SK-N-MC (cell line): ENCODE measurements at regions not wholly inside any gene's neighbourhood (a gene's known extent, or its start where the extent isn't known, plus 50 kb on each side); places are given as distances from the start of the nearest gene placed in this dataset.

Source experiments
- DNase-seq: peaks from one replicate; pipeline ENCODE4 v3.0.0-alpha.2; 2011; ENCODE audit warnings: low read depth, low spot score
- H3K27ac ChIP-seq: fragments of 200-600 bp; sonication (generic); 2 replicates; pipeline ENCODE4 v1.5.1; 2016; ENCODE audit warnings: mixed run types
- H3K36me3 ChIP-seq: fragments of 200-600 bp; sonication (generic); 2 replicates; pipeline ENCODE4 v1.6.1; 2017; ENCODE audit warnings: antibody characterized with exemption, low read length, mixed read lengths; ENCODE audit not compliant: insufficient read depth
- H3K4me3 ChIP-seq: fragments of 200-600 bp; sonication (generic); 2 replicates; pipeline ENCODE4 v1.5.1; 2016
- H3K9ac ChIP-seq: fragments of 200-600 bp; sonication (generic); 2 replicates; pipeline ENCODE4 v1.8.0; 2017; ENCODE audit warnings: mixed run types, mixed read lengths; ENCODE audit not compliant: insufficient read length
- H3K9me3 ChIP-seq: fragments of 200-600 bp; sonication (generic); 2 replicates; pipeline ENCODE4 v1.6.1; 2017; ENCODE audit warnings: low read depth, mild to moderate bottlenecking, antibody characterized with exemption, low read length, moderate library complexity, mixed read lengths
- EZH2 ChIP-seq: fragments of 200-600 bp; sonication (generic); IDR thresholded peaks from one replicate; pipeline ENCODE4 v1.6.1; 2017; ENCODE audit warnings: antibody characterized with exemption
- FOXP2 ChIP-seq: optimal IDR thresholded peaks from 2 replicates; pipeline ENCODE3; 2011; ENCODE audit warnings: mild to moderate bottlenecking, moderate library complexity; ENCODE audit not compliant: insufficient read depth; ENCODE audit errors: extremely low read length, control extremely low read depth
- POLR2AphosphoS5 ChIP-seq: IDR thresholded peaks from 2 replicates; pipeline ENCODE4 v1.6.1; 2012; ENCODE audit warnings: mild to moderate bottlenecking, low read depth, low read length, borderline replicate concordance

DNA sequence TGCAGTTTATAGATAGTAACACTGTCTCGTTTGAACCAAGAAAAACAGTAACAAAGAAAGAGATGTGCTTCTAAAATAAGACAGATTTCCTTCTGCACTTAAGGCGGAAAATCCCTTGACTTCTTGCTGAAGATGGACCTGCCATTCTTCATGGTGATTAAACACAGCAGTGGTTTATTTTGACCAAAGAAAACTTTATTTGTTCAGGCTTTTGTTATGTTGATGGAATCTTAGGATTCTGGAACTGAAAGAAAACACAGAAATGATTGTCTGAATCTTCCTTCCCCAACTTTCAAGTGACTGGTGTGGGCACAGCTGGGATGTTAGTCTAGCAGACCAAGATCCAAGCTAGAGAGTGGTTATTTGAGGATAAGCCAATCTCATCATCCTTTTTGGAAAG lies 72.2 kb downstream of the DACT1 start:
- no peak for DNase-seq
- Histone ChIP-seq H3K36me3 (no peaks in the 10 kb centered on the region), H3K9ac (no peak overlapping the region), H3K9me3 (no peaks in the 10 kb centered on the region), H3K4me3 (no peak overlapping the region), H3K27ac (no peak overlapping the region)
- TF ChIP-seq POLR2AphosphoS5 (no peak), EZH2 (no peak), FOXP2 (no peak)

DNA sequence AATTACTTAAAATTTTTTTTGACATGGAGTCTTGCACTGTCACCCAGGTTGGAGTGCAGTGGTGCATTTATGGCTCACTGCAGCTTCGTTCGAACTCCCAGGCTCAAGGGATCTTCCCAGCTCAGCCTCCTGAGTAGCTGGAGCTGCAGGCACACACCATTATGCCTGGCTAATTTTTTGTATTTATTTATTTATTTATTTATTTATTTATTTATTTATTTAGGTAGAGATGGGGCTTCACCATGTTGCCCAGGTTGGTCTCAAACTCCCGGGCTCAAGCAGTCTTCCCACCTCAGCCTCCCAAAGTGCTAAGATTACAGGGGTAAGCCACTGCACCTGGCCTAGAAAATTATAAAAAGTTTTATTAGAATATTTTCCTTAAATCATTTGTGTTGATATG lies 73.6 kb downstream of the DACT1 start:
- Histone ChIP-seq H3K4me3 (no peak overlapping the region), H3K9ac (no peak overlapping the region), H3K9me3 (no peaks in the 10 kb centered on the region), H3K36me3 (no peaks in the 10 kb centered on the region), H3K27ac (no peak overlapping the region)
- TF ChIP-seq FOXP2: no peak
- TF ChIP-seq POLR2AphosphoS5: no peak
- no peak for TF ChIP-seq EZH2
- DNase-seq: no peak

DNA sequence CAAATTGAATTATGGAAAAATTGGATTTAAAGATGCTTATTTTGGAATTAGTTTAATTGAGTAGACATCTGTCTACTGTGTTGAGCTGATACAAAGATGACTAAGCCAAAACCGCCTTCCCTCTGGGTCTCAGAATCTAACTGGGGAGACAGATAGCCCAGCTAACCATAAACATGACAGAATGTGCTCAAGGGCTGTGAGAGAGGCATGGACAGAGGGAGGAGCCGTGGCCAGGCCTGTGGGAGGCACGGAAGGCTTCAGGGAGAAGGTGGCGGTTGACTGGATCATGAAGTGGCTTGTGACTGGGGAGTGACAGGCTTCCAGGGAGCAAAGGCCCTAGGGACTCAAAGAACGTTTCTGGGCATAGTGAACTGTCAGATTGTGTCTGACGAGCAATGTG lies 74.6 kb downstream of the DACT1 start:
- DNase-seq: no peak
- Histone ChIP-seq H3K4me3 (no peak overlapping the region), H3K27ac (no peak overlapping the region), H3K9me3 (no peaks in the 10 kb centered on the region), H3K36me3 (no peaks in the 10 kb centered on the region), H3K9ac (no peak overlapping the region)
- TF ChIP-seq FOXP2: no peak
- no peak for TF ChIP-seq POLR2AphosphoS5
- TF ChIP-seq EZH2: no peak

DNA sequence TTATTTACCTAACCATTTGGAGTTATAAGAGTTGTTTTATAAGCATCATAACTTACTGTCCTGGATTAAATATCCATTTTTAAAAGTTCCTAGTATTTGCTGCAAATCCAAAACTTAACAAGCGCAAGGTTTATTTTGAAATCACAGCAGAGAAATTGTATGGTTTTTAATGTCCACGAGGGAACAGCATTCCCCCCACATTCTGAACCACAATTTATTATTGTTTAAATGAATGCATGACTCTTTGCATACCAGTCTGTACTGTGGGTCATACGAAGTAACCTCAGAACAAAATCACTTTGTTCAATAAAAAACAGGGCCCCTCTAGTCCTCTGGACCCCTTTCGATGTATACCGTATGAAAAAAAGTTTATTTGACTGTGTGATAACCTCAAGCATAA lies 75.9 kb downstream of the DACT1 start:
- no peak for DNase-seq
- Histone ChIP-seq H3K9me3 (no peaks in the 10 kb centered on the region), H3K4me3 (no peak overlapping the region), H3K27ac (no peak overlapping the region), H3K36me3 (no peaks in the 10 kb centered on the region), H3K9ac (no peak overlapping the region)
- TF ChIP-seq EZH2: no peak
- TF ChIP-seq POLR2AphosphoS5: no peak
- no peak for TF ChIP-seq FOXP2

DNA sequence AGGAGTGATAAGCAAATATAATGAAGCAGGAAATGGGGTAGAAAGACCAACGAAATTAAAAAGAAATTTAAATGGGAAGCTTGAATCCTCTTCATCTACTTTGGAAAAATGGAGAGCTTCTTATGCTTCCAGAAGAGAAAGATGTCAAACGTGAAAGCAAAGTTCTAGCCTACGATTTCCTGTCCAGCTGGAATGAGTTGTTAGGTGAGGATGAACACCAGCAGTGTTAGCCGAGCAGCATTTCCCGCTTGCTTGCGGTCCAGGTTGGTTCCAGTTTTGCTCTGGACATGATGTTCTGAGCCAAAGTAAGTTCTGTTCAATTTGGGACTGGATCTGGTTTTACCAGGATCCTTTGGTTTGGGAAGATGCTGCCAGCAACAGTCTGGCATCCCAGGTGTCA lies 78.9 kb downstream of the DACT1 start:
- H3K9ac ChIP-seq: no peak overlapping the region
- H3K9me3 ChIP-seq: no peaks in the 10 kb centered on the region
- no peak for TF ChIP-seq EZH2
- TF ChIP-seq FOXP2: no peak
- no peak for TF ChIP-seq POLR2AphosphoS5
- H3K36me3 ChIP-seq: no peaks in the 10 kb centered on the region
- H3K4me3 ChIP-seq: no peak overlapping the region
- no peak overlapping the region for H3K27ac ChIP-seq
- DNase-seq: no peak

DNA sequence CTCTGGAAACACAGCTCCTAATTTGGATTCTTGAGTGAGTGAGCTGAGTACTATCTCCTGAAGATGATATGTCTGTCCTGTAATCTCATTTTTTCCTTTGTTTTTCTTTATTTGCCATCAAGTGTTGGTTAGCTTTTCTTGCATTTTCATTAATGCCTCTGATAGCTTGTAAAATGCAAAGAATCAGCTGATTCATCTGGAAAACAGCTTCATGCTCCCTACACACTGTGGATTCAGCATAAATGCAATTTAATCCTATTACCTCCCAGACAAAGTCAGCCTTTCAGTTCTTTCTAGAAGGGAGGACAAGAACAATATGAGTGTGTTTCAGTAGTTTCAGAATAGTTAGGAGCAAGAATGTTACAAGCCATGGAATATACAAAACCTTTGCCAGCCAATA lies 79.4 kb downstream of the DACT1 start:
- Histone ChIP-seq H3K36me3 (no peaks in the 10 kb centered on the region), H3K4me3 (no peak overlapping the region), H3K9me3 (no peaks in the 10 kb centered on the region), H3K27ac (no peak overlapping the region), H3K9ac (no peak overlapping the region)
- no peak for TF ChIP-seq FOXP2
- TF ChIP-seq EZH2: no peak
- TF ChIP-seq POLR2AphosphoS5: no peak
- DNase-seq: no peak

DNA sequence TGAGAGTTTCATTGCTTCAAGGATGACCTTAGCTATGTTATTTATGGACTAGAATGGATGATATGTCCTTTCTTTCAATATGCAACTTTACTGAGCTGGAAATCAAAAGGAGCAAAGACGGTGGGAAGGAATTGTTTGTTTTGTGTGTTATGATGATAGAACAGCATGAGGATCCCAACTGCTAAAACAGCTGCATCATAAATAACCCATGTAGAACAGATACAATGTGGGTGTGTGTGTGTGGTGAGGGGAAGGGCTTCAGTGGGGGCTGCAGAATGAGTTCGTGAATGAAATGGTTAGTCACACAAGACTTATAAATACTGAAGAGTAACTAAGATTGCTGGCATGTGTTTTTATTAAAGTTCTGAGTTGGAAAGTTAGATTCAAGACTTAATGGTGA lies 80.1 kb downstream of the DACT1 start:
- H3K4me3 ChIP-seq: no peak overlapping the region
- no peak for DNase-seq
- H3K27ac ChIP-seq: no peak overlapping the region
- H3K9me3 ChIP-seq: no peaks in the 10 kb centered on the region
- H3K36me3 ChIP-seq: no peaks in the 10 kb centered on the region
- no peak overlapping the region for H3K9ac ChIP-seq
- TF ChIP-seq EZH2 (no peak), POLR2AphosphoS5 (no peak), FOXP2 (no peak)

DNA sequence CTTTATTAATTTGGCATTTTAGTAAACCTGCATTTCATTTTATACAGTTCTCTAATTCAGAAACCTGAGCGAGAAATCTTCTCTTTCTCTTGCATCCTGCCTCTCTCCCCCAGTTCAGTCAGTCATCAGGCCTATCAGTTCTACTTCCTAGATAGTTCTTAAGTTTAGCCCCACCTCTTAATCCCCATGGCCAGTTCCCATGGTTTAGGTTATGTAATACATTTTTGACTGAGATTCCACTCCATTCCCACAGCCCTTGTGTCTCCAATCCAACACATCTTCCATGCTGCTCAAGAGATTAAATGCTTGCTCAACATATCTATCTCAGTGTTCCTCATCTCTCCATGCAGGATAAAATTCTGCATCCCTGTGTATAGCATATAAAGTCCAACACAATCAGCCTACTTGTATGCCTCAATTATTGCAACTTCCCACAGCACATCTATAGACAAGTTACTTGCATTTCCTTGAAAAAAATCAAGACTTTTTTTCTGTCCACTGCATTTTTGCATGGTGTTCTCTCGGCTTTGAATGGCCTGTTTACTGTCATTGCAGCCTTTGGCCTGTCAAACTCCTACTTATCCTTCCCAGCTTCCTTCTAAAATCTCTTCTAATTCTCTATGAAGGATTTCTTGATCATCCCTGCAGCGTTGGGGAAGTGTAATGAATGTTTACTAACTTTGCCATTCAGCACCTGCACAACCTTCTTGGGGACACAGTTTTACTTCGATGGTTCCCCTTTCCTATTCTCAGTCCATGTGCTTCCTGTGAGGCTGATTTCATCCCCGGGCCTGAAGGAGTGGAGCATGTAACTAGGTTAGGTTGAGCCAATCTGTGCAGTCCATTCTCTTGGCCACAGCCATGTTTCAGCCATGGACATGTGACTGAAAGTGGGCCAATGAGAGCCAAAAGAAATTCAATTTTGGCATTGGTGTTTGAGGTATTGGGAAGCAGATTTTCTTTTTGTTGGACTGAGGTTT lies 80.8 kb downstream of the DACT1 start:
- Histone ChIP-seq H3K4me3 (no peak overlapping the region), H3K27ac (no peak overlapping the region), H3K9me3 (no peaks in the 10 kb centered on the region), H3K36me3 (no peaks in the 10 kb centered on the region), H3K9ac (no peak overlapping the region)
- DNase-seq: no peak
- TF ChIP-seq FOXP2 (no peak), EZH2 (no peak), POLR2AphosphoS5 (no peak)
